GM18909 (cell line): ENCODE measurements at regions not wholly inside any gene's neighbourhood (a gene's known extent, or its start where the extent isn't known, plus 50 kb on each side); places are given as distances from the start of the nearest gene placed in this dataset.

Experiments used
- ATAC-seq: cut with Tn5 transposase; IDR thresholded peaks from one replicate; pipeline ENCODE4 v1.9.1; 2021; ENCODE audit warnings: mild to moderate bottlenecking; ENCODE audit not compliant: unreplicated experiment, poor library complexity

- no peak for ATAC-seq
Measured at GRCh38 chr14:38134416-38135030, 73.2 kb upstream of the SSTR1 start.

GRCh38 chr14:38135106-38135867 lies 72.4 kb upstream of the SSTR1 start:
- no peak for ATAC-seq

GRCh38 chr14:38137005-38137404 lies 70.7 kb upstream of the SSTR1 start:
- no peak for ATAC-seq

- ATAC-seq: peak; percentile 54
Measured at GRCh38 chr14:38138473-38139138, 69.1 kb upstream of the SSTR1 start.

- no peak for ATAC-seq
Measured at GRCh38 chr14:38139926-38140325, 67.8 kb upstream of the SSTR1 start.

GRCh38 chr14:38143170-38143569 lies 64.5 kb upstream of the SSTR1 start:
- ATAC-seq: no peak

GRCh38 chr14:38143659-38144505 lies 63.8 kb upstream of the SSTR1 start:
- ATAC-seq: no peak

- no peak for ATAC-seq
Measured at GRCh38 chr14:38145142-38145541, 62.6 kb upstream of the SSTR1 start.

- ATAC-seq: no peak
Measured at GRCh38 chr14:38150075-38150474, 57.6 kb upstream of the SSTR1 start.
